WI38 (cell line): ENCODE measurements at regions not wholly inside any gene's neighbourhood (a gene's known extent, or its start where the extent isn't known, plus 50 kb on each side); places are given as distances from the start of the nearest gene placed in this dataset.

Source experiments
- H3K4me3 ChIP-seq: 2 replicates; pipeline ENCODE4 v1.5.1; 2011; ENCODE audit warnings: low read depth, mild to moderate bottlenecking, control low read depth, low read length
- CTCF ChIP-seq: IDR thresholded peaks from 2 replicates; pipeline ENCODE4 v1.5.1; 2012; ENCODE audit warnings: low read depth, mild to moderate bottlenecking, control low read depth, low read length

DNA sequence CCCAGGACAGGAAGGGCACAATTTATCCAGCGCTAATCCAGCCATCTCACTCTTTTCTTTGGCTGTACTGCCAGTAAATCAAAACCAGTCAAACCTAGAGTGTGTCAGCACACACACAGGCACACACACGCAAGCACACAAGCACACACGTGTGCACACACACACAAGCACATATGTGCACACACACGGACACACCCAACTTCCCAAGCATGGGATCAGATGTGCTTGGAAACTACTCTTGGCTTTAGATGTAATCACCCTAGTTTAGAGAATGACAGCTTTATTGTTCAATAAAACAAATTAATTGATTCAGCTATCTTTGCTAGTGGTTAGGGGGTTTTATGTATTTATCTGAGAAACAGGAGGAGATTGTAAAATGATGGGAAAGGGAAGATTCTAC is 615.0 kb upstream of the MKI67 start:
- TF ChIP-seq CTCF, result no peak
- H3K4me3 ChIP-seq, result no peak overlapping the region

DNA sequence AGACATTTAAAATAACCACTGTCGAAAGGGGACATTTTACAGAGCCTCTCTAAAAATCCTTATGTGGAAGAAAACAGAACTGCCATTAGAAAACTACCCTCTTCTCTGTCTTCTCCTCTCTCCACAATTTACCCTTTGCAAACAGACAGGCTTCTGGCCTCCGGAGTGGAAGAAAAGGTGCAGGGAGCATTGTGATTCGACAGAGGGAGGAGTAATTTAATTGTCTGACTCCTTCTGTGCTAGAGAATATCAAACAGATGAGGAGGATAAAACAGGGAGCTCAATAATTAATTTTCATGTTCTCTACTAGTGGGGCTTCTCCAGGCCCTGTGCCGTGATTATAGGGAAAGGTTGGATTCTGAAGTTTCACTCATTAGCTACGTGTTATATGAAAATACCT is 615.5 kb upstream of the MKI67 start:
- H3K4me3 ChIP-seq, result no peak overlapping the region
- TF ChIP-seq CTCF, result no peak

DNA sequence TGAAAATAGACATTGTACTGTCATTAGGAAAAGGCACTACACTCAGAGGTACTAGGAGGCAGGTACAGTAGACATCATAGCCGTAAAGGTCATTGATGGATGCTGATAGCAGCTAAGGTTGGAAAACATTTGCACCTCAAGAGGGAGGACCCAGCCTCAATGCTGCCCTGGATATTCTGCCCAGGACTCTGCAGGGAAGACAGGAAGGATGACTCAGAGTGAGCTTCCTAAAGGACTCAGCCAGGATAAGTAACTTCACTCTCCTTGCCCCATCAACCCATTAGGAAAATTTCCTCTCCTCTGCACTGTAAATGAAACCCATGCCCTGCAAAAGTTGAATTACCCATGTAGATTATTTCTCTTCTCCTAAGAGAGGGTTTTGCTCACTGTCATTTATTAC is 617.9 kb upstream of the MKI67 start:
- no peak overlapping the region for H3K4me3 ChIP-seq

DNA sequence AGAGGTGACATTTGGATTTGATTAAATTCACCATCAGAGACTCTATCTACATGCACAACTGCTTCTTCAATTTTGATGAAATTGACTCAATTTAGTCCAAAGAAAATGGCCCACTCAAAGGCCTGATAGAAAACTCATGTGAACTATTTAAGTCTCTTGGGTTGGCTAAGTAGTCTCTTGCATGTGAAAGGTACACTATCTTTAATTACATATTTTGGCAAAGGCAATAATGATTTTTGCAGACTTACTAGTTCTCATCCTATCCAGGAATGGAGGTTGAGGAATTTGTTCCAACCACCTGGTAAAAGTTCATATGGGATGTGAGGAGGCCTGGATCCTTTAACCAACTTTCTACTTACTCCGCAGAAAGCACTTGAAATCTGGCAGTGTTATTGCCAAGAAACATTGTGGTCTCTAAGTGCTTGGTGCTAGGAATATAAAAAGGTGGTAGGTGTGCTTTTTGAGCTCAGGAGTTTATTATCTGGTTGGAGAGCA is 618.6 kb upstream of the MKI67 start:
- TF ChIP-seq CTCF, result no peak
- no peak overlapping the region for H3K4me3 ChIP-seq

More for the DNA sequence above, 617.9 kb upstream of the MKI67 start:
- TF ChIP-seq CTCF, result no peak

GRCh38 chr10:128747582-128748346 is 621.5 kb upstream of the MKI67 start:
- no peak for TF ChIP-seq CTCF
- no peak overlapping the region for H3K4me3 ChIP-seq

DNA sequence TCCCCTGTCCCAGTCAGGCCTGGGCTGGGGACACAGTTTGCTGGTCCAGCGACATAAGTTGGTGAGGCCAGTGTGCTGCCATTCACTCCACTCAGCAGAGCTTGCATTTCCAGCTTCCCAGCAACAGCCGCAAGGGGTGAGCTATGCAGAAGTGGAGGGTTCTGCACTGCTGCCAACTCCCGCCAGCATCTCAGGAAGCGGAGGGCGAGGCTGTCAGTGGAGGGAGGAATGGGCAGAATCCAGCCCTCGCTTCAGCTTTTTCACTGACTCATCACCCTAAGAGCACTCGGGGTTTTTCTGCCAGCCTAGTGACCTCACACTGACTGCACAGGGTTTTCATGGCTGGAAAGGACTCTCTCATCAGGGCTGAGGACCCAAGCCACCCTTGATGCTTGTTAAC is 625.1 kb upstream of the MKI67 start:
- no peak for TF ChIP-seq CTCF
- H3K4me3 ChIP-seq, result no peak overlapping the region

DNA sequence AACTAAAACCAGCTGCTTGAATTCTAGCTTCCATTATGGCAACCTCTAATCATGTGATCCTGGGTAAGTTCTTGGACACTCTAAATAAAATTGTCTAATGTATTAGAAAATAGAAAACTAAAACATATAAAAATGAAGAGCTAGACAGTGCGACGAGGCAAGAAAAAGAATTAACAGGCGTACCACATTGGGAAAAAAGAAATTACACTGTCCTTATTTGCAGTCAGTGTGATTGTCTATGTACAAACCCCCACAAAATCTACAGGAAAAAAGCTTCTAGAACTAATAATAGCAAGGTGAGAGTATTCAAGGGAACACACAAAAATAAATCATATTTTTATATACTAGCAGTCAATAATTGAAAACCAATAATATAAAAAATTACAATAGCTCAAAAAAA is 625.6 kb upstream of the MKI67 start:
- TF ChIP-seq CTCF, result no peak
- H3K4me3 ChIP-seq, result no peak overlapping the region
